Psoas muscle (tissue), 7 donors: ENCODE measurements at regions not wholly inside any gene's neighbourhood (a gene's known extent, or its start where the extent isn't known, plus 50 kb on each side); places are given as distances from the start of the nearest gene placed in this dataset.

Source experiments
- ATAC-seq, 4 donors: fragments of 200-7000 bp; cut with Tn5 transposase; one replicate each; pipeline ENCODE4 v1.9.1; 2020; ENCODE audit warnings: moderate library complexity in 3 of 4, mild to moderate bottlenecking in 2 of 4
- DNase-seq, 2 donors: peaks; one replicate each; pipeline ENCODE4 v3.0.0-alpha.2; 2020
- H3K27ac ChIP-seq: fragments of 200-600 bp; one replicate; pipeline ENCODE4 v1.8.0; 2022
- H3K27me3 ChIP-seq, 3 donors: fragments of 200-600 bp in 1 of 3; one replicate each; pipeline versions ENCODE4 v1.6.1 to v1.8.0; 2013 to 2022; ENCODE audit warnings: low read length in 2 of 3, mild to moderate bottlenecking in 2 of 3, moderate library complexity in 1 of 3; ENCODE audit not compliant: insufficient read depth in 3 of 3
- H3K36me3 ChIP-seq, 2 donors: fragments of 200-600 bp in 1 of 2; one replicate each; pipeline versions ENCODE4 v1.6.1 to v1.8.0; 2013 to 2022; ENCODE audit warnings: low read depth in 1 of 2, mild to moderate bottlenecking in 1 of 2, moderate library complexity in 1 of 2; ENCODE audit not compliant: insufficient read depth in 1 of 2
- H3K4me1 ChIP-seq: fragments of 200-600 bp; one replicate; pipeline ENCODE4 v1.8.0; 2022
- H3K4me3 ChIP-seq: fragments of 200-600 bp; one replicate; pipeline ENCODE4 v1.8.0; 2022; ENCODE audit warnings: mild to moderate bottlenecking
- H3K9me3 ChIP-seq: fragments of 200-600 bp; one replicate; pipeline ENCODE4 v1.8.0; 2022
- WGBS, 3 donors: extraction: QIAGEN DNeasy Blood & Tissue Kit; methylation state at CpG; one replicate each; pipeline versions ENCODE4 v1.1.6 to v1.1.7; 2013; 5-methylcytosine and 5-hydroxymethylcytosine counted together
- intact Hi-C, 2 donors: fragments of 100-400 bp; cut with DNase I; formaldehyde crosslinking; loops; one replicate each; pipeline versions ENCODE4 v1.11.0 to v1.14.2; 2022
- TF ChIP-seq, protein P1 (sequence below): fragments of 200-600 bp; IDR thresholded peaks from one replicate; pipeline ENCODE4 v1.8.0; 2022; ENCODE audit warnings: antibody characterized with exemption
- donor health status: healthy with polysubstance abuse.
- donor health status: DM: no; HTN: no; CAD: no; lungs with moderate emphysema.
- donor health status: Bipolar disorder and iron deficiency.
- donor health status: healthy.
- donor health status: DM: yes; HTN: yes; CAD: no.
- donor health status: DM: no; HTN: no; CAD: no.
- donor health status: DM: yes; HTN: yes; CAD: no.

DNA sequence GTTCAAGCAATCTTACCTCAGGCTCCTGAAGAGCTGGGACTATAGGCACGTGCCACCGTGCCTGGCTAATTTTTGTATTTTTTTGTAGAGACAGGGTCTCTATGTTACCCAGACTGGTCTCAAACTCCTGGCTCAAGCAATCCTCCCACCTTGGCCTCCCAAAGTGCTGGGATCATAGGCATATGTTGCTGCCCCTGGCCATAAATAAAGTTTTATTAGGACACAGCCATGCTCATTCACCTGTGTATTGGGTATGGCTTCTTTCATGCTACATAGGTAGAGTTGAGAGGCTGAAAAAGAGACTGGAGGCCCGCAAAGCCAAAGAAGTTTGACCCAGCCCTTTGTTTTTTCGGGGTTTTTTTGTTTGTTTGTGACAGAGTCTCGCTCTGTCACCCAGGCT, 61.7 kb upstream of the NCOR2 start:
- intact Hi-C loops: no loop called here
- TF ChIP-seq, protein P1, sequence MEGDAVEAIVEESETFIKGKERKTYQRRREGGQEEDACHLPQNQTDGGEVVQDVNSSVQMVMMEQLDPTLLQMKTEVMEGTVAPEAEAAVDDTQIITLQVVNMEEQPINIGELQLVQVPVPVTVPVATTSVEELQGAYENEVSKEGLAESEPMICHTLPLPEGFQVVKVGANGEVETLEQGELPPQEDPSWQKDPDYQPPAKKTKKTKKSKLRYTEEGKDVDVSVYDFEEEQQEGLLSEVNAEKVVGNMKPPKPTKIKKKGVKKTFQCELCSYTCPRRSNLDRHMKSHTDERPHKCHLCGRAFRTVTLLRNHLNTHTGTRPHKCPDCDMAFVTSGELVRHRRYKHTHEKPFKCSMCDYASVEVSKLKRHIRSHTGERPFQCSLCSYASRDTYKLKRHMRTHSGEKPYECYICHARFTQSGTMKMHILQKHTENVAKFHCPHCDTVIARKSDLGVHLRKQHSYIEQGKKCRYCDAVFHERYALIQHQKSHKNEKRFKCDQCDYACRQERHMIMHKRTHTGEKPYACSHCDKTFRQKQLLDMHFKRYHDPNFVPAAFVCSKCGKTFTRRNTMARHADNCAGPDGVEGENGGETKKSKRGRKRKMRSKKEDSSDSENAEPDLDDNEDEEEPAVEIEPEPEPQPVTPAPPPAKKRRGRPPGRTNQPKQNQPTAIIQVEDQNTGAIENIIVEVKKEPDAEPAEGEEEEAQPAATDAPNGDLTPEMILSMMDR: no peak
- H3K36me3 ChIP-seq: no peaks in the 10 kb centered on the region
- no peaks in the 10 kb centered on the region for H3K27me3 ChIP-seq
- H3K4me3 ChIP-seq: no peak overlapping the region
- ATAC-seq (no peak), DNase-seq (no peak)
- H3K27ac ChIP-seq: no peak overlapping the region
- WGBS, 3 donors: 96 to 98% (median 97%) methylated on average over 5 of the region's 5 CpGs
- peaks cover 5% of the 10 kb centered on the region for H3K4me1 ChIP-seq
- no peaks in the 10 kb centered on the region for H3K9me3 ChIP-seq

DNA sequence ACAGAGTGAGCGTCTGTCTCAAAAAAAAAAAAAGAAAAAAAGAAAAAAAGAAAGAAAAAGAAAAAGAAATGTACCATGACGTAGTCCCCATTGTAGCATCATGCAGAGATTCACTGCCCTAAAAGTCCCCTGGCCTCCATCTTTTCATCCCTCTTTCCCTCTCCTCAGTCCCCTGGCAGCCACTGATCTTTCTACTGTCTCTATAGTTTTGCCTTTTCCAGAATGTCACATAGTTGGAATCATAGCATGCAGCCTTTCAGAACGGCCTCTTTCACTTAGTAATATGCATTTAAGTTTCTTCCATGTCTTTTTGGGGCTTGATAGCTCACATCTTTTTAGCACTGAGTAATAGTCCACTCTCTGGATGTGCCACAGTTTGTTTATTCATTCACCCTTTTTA, 60.5 kb upstream of the NCOR2 start:
- DNase-seq: no peak
- intact Hi-C loops: no loop called here
- no peaks in the 10 kb centered on the region for H3K27me3 ChIP-seq
- no peak overlapping the region for H3K27ac ChIP-seq
- H3K4me1 ChIP-seq: peaks cover 5% of the 10 kb centered on the region
- no peak overlapping the region for H3K4me3 ChIP-seq
- TF ChIP-seq, protein P1: no peak
- no peaks in the 10 kb centered on the region for H3K36me3 ChIP-seq
- no peak for ATAC-seq
- no peaks in the 10 kb centered on the region for H3K9me3 ChIP-seq
- WGBS, 3 donors: 90 to 100% (median 92%) methylated on average over 3 of the region's 3 CpGs

GRCh38 chr12:124626971-124627411, 59.6 kb upstream of the NCOR2 start:
- H3K27me3 ChIP-seq: no peaks in the 10 kb centered on the region
- TF ChIP-seq, protein P1: no peak
- no peak overlapping the region for H3K4me3 ChIP-seq
- peaks cover 6% of the 10 kb centered on the region for H3K4me1 ChIP-seq
- no peaks in the 10 kb centered on the region for H3K9me3 ChIP-seq
- intact Hi-C loops: no loop called here
- H3K36me3 ChIP-seq: no peaks in the 10 kb centered on the region
- DNase-seq: peak; percentile 74 to 84
- peak overlapping the region; percentile 67 for H3K27ac ChIP-seq
- WGBS, 3 donors: 47 to 53% (median 51%) methylated on average over 5 of the region's 5 CpGs
- peak in 2 of 4 donors; percentile 29 to 62 for ATAC-seq

- 51 to 64% (median 53%) methylated on average over 14 to 15 of the region's 15 CpGs for WGBS, 3 donors
- intact Hi-C loops: no loop called here
- Histone ChIP-seq H3K27ac (peak overlapping the region; percentile 67), H3K9me3 (no peaks in the 10 kb centered on the region), H3K4me1 (peaks cover 16% of the 10 kb centered on the region), H3K4me3 (no peak overlapping the region), H3K36me3 (no peaks in the 10 kb centered on the region), H3K27me3 (no peaks in the 10 kb centered on the region)
- DNase-seq (peak; percentile 88 to 92), ATAC-seq (peak; percentile 49 to 76 (median 68))
- TF ChIP-seq, protein P1: no peak
Observed at GRCh38 chr12:124625867-124626675, 58.7 kb upstream of the NCOR2 start.
